D721Med (cell line): ENCODE measurements at regions not wholly inside any gene's neighbourhood (a gene's known extent, or its start where the extent isn't known, plus 50 kb on each side); places are given as distances from the start of the nearest gene placed in this dataset.

ENCODE experiments used
- DNase-seq: peaks from one replicate; pipeline ENCODE4 v3.0.0; 2011; ENCODE audit warnings: low spot score; ENCODE audit not compliant: insufficient read length
- FAIRE-seq: peaks from 2 replicates; lab custom pipeline; 2011; peaks lifted over from hg19 to GRCh38; lab: Jason Lieb, UNC
- TF ChIP-seq, protein P1 (sequence below): IDR thresholded peaks from 2 replicates; pipeline ENCODE4 v1.5.1; 2012; ENCODE audit warnings: mild to moderate bottlenecking, control low read depth; ENCODE audit not compliant: insufficient read depth; ENCODE audit errors: missing control alignments

DNA sequence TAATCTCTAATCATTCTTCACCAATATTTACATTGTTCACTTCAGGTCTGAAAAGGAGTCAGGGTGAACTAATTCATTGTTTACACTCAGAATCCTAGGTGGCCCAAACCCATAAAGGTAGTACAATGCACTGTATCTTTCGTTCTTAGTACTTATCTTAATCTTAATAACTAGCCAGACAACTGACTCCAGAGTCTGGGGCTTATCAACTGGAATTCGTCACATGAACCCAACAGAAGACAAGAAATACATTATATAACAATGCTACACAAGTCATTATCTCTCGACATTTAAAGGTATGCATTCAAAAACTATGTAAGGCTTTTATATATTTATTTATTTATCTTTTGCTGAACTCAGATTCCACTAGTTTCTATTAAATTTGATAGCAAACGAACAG is 125.9 kb upstream of the ESRRG start:
- TF ChIP-seq, protein P1, sequence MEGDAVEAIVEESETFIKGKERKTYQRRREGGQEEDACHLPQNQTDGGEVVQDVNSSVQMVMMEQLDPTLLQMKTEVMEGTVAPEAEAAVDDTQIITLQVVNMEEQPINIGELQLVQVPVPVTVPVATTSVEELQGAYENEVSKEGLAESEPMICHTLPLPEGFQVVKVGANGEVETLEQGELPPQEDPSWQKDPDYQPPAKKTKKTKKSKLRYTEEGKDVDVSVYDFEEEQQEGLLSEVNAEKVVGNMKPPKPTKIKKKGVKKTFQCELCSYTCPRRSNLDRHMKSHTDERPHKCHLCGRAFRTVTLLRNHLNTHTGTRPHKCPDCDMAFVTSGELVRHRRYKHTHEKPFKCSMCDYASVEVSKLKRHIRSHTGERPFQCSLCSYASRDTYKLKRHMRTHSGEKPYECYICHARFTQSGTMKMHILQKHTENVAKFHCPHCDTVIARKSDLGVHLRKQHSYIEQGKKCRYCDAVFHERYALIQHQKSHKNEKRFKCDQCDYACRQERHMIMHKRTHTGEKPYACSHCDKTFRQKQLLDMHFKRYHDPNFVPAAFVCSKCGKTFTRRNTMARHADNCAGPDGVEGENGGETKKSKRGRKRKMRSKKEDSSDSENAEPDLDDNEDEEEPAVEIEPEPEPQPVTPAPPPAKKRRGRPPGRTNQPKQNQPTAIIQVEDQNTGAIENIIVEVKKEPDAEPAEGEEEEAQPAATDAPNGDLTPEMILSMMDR, result no peak
- FAIRE-seq (peak; percentile 84), DNase-seq (peak; percentile 26)

DNA sequence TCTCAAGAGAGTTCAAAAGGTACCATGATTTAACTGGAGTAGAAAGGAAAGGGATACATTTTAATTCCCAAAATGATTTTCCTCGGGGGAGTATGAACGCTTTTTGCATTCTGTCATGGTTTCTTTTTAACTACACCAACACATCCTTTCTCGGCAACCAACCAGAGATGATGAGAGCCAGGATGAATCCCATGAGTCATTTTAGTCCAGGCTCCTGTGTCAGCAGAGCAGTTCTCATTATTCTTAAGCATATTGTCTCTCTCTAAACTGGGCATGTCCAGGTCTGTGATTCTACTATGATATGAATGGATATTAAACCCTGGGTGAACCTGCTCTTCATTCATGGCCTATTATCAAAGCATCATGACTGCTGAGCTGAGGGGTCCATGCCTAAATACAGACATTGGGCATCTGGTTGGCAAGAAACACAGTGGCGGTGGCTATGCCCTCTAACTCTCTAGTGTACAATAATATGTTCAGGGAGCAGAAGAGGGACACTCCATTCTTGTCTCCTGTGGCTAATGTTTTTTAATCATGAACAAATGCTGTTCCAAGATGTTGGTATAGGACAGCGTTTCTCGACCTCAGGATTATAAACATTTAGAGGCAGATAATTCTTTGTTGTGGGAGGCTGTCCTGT is 124.3 kb upstream of the ESRRG start:
- peak; percentile 75 for FAIRE-seq
- DNase-seq, result no peak
- TF ChIP-seq, protein P1, result no peak

DNA sequence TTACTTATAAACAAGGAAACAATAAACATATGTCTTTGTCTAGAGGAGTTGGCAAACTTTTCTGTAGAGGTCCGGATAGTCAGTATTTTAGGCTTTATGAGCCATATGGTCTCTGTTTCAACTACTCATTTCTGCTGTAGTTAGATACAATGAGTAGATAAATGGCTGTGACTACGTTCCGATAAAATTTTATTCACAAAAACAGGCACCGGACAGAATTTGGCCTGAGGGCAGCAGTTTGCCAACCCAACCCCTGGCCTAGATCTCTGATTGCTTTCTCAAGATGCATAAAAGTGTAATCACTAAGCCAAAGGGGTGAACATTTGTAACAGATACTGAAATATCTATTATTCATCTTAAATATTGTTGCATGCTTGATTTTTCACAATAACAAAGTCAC is 123.1 kb upstream of the ESRRG start:
- no peak for DNase-seq
- FAIRE-seq, result peak; percentile 29

DNA sequence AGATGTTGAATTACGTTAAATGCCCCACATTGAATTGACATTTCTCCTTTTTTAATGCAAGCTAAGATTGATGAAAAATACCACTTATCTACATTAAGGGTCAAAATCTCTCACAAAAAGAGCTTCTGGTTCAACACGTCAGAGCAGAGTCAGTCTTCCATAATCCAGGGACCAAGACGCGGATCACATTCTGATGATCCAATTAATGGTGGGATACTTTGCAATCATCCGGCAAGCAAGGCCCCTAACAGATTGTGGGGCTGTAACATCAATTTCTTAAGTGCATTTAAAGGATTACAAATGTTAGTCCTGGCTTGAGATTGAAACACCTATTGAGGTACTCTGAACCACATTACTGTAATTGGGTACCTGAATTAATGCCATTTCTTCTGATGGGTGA is 120.2 kb upstream of the ESRRG start:
- peak; percentile 100 for FAIRE-seq
- peak; percentile 40 for DNase-seq
- TF ChIP-seq, protein P1, result no peak

More for the DNA sequence above, 123.1 kb upstream of the ESRRG start:
- TF ChIP-seq, protein P1, result no peak

DNA sequence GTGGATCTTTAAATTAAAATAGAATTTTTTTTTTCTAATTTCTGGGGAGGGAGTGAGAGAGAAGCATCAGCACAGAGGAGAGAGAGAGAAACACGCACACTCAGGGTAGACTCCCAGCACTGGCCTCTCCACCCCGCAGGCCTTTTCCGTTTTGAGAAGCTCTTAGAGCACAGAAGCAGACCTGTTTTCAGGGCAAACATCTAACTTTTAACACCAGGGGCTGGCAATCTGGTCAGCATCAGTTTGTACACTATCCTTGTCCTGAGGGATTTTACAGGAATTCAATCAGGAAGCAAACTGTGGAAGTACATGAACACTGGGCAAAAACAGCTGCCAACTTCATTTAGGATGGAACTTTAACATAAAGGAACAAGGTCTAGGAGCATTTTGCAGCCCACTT is 117.9 kb upstream of the ESRRG start:
- TF ChIP-seq, protein P1, result no peak
- DNase-seq (no peak), FAIRE-seq (no peak)

DNA sequence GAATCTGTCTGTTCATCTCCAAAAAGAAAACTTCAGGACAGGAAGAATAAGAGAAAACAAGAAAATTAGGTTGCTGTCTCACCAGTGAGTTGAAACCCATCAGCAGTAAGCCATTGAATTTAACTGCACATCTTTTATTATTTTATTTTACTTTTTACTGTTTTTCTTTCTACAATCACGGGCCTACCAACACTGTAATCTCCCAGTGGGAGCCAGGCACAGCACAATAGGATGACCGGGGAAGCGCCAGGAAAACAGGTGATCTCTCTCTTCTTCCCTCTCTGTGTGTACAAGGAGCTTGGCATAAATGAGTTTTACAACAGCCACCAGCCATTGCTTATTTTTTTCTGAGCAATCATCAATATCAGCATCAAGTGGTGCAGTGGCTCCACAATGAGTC is 113.1 kb upstream of the ESRRG start:
- no peak for FAIRE-seq

DNA sequence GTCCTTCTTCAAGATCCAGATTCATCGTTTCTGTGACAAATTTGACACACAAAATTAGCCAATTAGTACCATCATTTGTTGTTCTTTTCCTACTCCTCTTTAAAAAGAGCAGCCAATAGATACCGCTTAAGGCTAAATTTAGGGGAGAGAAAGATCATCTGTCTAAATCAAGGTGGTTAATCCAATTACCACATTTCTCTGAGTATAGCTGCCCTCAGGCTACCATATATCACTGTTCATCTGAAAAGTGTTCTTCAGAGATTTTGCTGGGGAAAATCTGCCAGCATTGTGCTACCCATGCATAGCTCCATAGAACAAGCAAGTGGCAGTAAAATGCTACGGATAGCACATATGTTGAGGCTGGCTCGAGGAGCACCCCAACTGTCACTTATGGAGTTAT is 110.3 kb upstream of the ESRRG start:
- TF ChIP-seq, protein P1, result no peak
- DNase-seq (no peak), FAIRE-seq (no peak)

More for the DNA sequence above, 113.1 kb upstream of the ESRRG start:
- TF ChIP-seq, protein P1, result no peak
- no peak for DNase-seq
